Heart left ventricle (tissue), 13 donors: ENCODE measurements at regions not wholly inside any gene's neighbourhood (a gene's known extent, or its start where the extent isn't known, plus 50 kb on each side); places are given as distances from the start of the nearest gene placed in this dataset.

Source experiments
- CTCF ChIP-seq, 12 donors: fragments of 200-600 bp; sonication (generic) in 4 of 12; IDR thresholded peaks; one replicate each; pipeline versions ENCODE4 v1.5.0 to v1.8.0; 2018 to 2022; ENCODE audit warnings: antibody characterized with exemption in 12 of 12, mild to moderate bottlenecking in 5 of 12
- POLR2A ChIP-seq, 2 donors: fragments of 450-650 bp; IDR thresholded peaks; one replicate each; pipeline ENCODE4 v1.6.1; 2017; ENCODE audit warnings: antibody characterized with exemption in 2 of 2, mild to moderate bottlenecking in 2 of 2, moderate library complexity in 2 of 2
- donor health status: ischemic (EF 13 %, LVEDD 7.1; RV severe dilation, severe dysfunction).
- donor health status: DM: no; HTN: yes; CAD: no.
- donor health status: DM: no; HTN: no; CAD: no.
- donor health status: ischemic (EF 25% LVEDD 6.9; RV normal size, moderate dysfunction).
- donor health status: ischemic (EF 25% LVEDD 5.7; RV mildly dilated, moderate dysfunction).
- donor health status: ischemic (EF 35%, LVEDD 5.7; RV mildly dilated, moderate dysfunction).
- donor health status: nonischemic (EF 11% LVEDD 7.7; RV severe dilation, severe dysfunction).
- donor health status: DM: yes; HTN: yes; CAD: no.
- donor health status: PGD.
- donor health status: ischemic (EF 29% LVEDD 5.4; RV normal size, mild dysfunction).
- donor health status: nonischemic (EF 23%, LVEDD 6.1; RV moderate dilation, normal function).

- TF ChIP-seq CTCF (IDR thresholded peaks at IDR 0.05) (no peak), POLR2A (IDR thresholded peaks at IDR 0.05) (no peak)
Measured at GRCh38 chr18:31229829-31230228, 67.2 kb upstream of the DSC1 start.
